ENCODE measurements at regions not wholly inside any gene's neighbourhood (a gene's known extent, or its start where the extent isn't known, plus 50 kb on each side); places are given as distances from the start of the nearest gene placed in this dataset.

DNA sequence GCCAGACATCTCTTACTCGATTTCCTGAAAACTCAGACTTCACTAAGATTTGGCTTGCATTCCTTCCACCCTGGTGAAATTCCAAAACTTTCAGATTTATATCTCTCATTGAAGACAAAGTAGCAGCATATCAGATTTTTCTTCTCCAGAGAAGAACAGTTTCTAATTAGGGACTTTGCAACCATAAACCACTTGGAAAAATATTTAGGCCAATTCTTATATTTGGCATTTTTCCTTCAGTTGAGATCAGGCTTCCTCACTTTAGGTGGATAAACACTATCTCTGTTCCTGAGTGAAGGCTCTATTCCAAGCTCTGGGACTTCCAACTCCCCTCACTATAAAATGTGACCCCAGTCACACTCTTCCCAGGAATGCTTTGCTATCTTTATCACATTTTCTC is 1434.3 kb upstream of the FLRT2 start:
- TF ChIP-seq POLR2A (IDR thresholded peaks at IDR 0.05), result no peak
- TF ChIP-seq, protein P1, sequence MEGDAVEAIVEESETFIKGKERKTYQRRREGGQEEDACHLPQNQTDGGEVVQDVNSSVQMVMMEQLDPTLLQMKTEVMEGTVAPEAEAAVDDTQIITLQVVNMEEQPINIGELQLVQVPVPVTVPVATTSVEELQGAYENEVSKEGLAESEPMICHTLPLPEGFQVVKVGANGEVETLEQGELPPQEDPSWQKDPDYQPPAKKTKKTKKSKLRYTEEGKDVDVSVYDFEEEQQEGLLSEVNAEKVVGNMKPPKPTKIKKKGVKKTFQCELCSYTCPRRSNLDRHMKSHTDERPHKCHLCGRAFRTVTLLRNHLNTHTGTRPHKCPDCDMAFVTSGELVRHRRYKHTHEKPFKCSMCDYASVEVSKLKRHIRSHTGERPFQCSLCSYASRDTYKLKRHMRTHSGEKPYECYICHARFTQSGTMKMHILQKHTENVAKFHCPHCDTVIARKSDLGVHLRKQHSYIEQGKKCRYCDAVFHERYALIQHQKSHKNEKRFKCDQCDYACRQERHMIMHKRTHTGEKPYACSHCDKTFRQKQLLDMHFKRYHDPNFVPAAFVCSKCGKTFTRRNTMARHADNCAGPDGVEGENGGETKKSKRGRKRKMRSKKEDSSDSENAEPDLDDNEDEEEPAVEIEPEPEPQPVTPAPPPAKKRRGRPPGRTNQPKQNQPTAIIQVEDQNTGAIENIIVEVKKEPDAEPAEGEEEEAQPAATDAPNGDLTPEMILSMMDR (IDR thresholded peaks at IDR 0.05), result no peak

Measured in ovary (tissue), 3 donors.